B cell (primary cell): ENCODE measurements at regions not wholly inside any gene's neighbourhood (a gene's known extent, or its start where the extent isn't known, plus 50 kb on each side); places are given as distances from the start of the nearest gene placed in this dataset.

Source experiments
- ATAC-seq: fragments of 200-7000 bp; cut with Tn5 transposase; one replicate; pipeline ENCODE4 v1.10.0; 2021; ENCODE audit warnings: low read depth, mild to moderate bottlenecking, moderate number of reproducible peaks, moderate library complexity
- CTCF ChIA-PET: fragments of 350-600 bp; sonication (Branson Sonifier 250); formaldehyde crosslinking; loops from one replicate; lab custom pipeline; 2021; ENCODE audit warnings: antibody characterized with exemption, inconsistent platforms; lab: Charles Lee
- POLR2A ChIA-PET: fragments of 350-600 bp; sonication (Branson Sonifier 250); formaldehyde crosslinking; loops from one replicate; lab custom pipeline; 2021; ENCODE audit warnings: antibody characterized with exemption; lab: Charles Lee
- DNase-seq: peaks from one replicate; pipeline ENCODE4 v3.0.0; 2013
- H2AFZ ChIP-seq: 2 replicates; pipeline ENCODE4 v1.6.1; 2012; ENCODE audit warnings: mild to moderate bottlenecking, low read depth, low read length; ENCODE audit not compliant: insufficient read depth, poor library complexity, severe bottlenecking
- H3K27ac ChIP-seq, 2 donors: 1 replicate in 1 of 2; 2 replicates in 1 of 2; pipeline ENCODE4 v1.5.1; 2012 to 2013; ENCODE audit warnings: low read length in 2 of 2, mild to moderate bottlenecking in 2 of 2, moderate library complexity in 1 of 2
- H3K27me3 ChIP-seq, 4 experiments: fragments of 200-600 bp in 1 of 4; sonication (generic) in 1 of 4; replicated peaks in 1 of 4; 1 replicate in 2 of 4; 2 replicates in 2 of 4; pipeline versions ENCODE4 v1.6.1 to v1.7.0; 2013 to 2016; ENCODE audit warnings: low read length in 3 of 4, mild to moderate bottlenecking in 2 of 4, mixed read lengths in 1 of 4, moderate library complexity in 1 of 4; ENCODE audit not compliant: insufficient read depth in 4 of 4, control insufficient read depth in 3 of 4; ENCODE audit errors: control extremely low read depth in 1 of 4
- H3K36me3 ChIP-seq, 2 experiments: replicated peaks in 1 of 2; 1 replicate in 1 of 2; 2 replicates in 1 of 2; pipeline versions ENCODE4 v1.6.1 to v1.7.1; 2013; ENCODE audit warnings: low read length in 1 of 2; ENCODE audit not compliant: insufficient read depth in 2 of 2, control insufficient read depth in 1 of 2; ENCODE audit errors: control extremely low read depth in 1 of 2, extremely low read depth in 1 of 2
- H3K4me1 ChIP-seq, 2 donors: fragments of 200-600 bp in 1 of 2; sonication (generic) in 1 of 2; 1 replicate in 1 of 2; 2 replicates in 1 of 2; pipeline versions ENCODE4 v1.5.1 to v1.6.1; 2013 to 2017; ENCODE audit warnings: low read length in 2 of 2; ENCODE audit not compliant: control insufficient read depth in 2 of 2, insufficient read depth in 2 of 2
- H3K4me2 ChIP-seq: replicated peaks from 2 replicates; pipeline ENCODE3; 2012; ENCODE audit warnings: mild to moderate bottlenecking, low read depth, low read length; ENCODE audit not compliant: poor library complexity, severe bottlenecking
- H3K4me3 ChIP-seq, 5 experiments: fragments of 200-600 bp in 1 of 5; sonication (generic) in 1 of 5; 1 replicate in 3 of 5; 2 replicates in 2 of 5; pipeline versions ENCODE4 v1.5.1 to v1.7.0; 2011 to 2016; ENCODE audit warnings: low read length in 4 of 5, mild to moderate bottlenecking in 4 of 5, low read depth in 2 of 5, control low read depth in 1 of 5, moderate library complexity in 1 of 5; ENCODE audit not compliant: insufficient read depth in 1 of 5; ENCODE audit errors: control extremely low read depth in 1 of 5, extremely low read depth in 1 of 5
- H3K79me2 ChIP-seq: fragments of 200-600 bp; sonication (generic); one replicate; pipeline ENCODE4 v1.6.0; 2016; ENCODE audit warnings: low read length; ENCODE audit not compliant: control insufficient read depth, insufficient read depth
- H3K9ac ChIP-seq: fragments of 200-600 bp; sonication (generic); 2 replicates; pipeline ENCODE4 v1.6.1; 2017; ENCODE audit warnings: mild to moderate bottlenecking, low read length, moderate library complexity
- H3K9me3 ChIP-seq, 3 donors: one replicate each; pipeline versions ENCODE4 v1.6.1 to v1.7.1; 2013; ENCODE audit warnings: low read length in 2 of 3; ENCODE audit not compliant: control insufficient read depth in 2 of 3, insufficient read depth in 1 of 3; ENCODE audit errors: control extremely low read depth in 1 of 3
- H4K20me1 ChIP-seq: 2 replicates; pipeline ENCODE4 v1.6.0; 2012; ENCODE audit warnings: mild to moderate bottlenecking, low read length; ENCODE audit not compliant: insufficient read depth, control insufficient read depth, poor library complexity, severe bottlenecking
- H3K27ac Mint-ChIP-seq: one replicate; pipeline ENCODE4 v1.8.0; 2021; ENCODE audit warnings: mixed read lengths
- H3K27me3 Mint-ChIP-seq: one replicate; pipeline ENCODE4 v1.8.0; 2021; ENCODE audit warnings: mixed read lengths
- H3K4me1 Mint-ChIP-seq: one replicate; pipeline ENCODE4 v1.8.0; 2021; ENCODE audit warnings: mixed read lengths
- H3K4me3 Mint-ChIP-seq: one replicate; pipeline ENCODE4 v1.8.0; 2021; ENCODE audit warnings: mixed read lengths
- H3K9me3 Mint-ChIP-seq: one replicate; pipeline ENCODE4 v1.8.0; 2022; ENCODE audit warnings: mixed read lengths; ENCODE audit not compliant: insufficient read depth
- CTCF ChIP-seq: fragments of 200-600 bp; IDR thresholded peaks from one replicate; pipeline ENCODE4 v1.8.0; 2022; ENCODE audit warnings: antibody characterized with exemption, mild to moderate bottlenecking
- EZH2 ChIP-seq: IDR thresholded peaks from 2 replicates; pipeline ENCODE4 v1.6.1; 2012; ENCODE audit warnings: borderline replicate concordance, low read depth, mild to moderate bottlenecking, moderate library complexity, low read length; ENCODE audit not compliant: insufficient read depth, poor library complexity, severe bottlenecking
- WGBS: methylation state at CpG from one replicate; pipeline ENCODE4 v1.1.5; 2013; ENCODE audit warnings: missing lambda C conversion rate; ENCODE audit not compliant: insufficient coverage; 5-methylcytosine and 5-hydroxymethylcytosine counted together
- intact Hi-C: fragments of 100-400 bp; cut with micrococcal nuclease; formaldehyde crosslinking; loops from one replicate; pipeline ENCODE4 v1.10.0; 2022

GRCh38 chr16:73887911-73888310 lies 408.7 kb upstream of the PSMD7 start:
- H4K20me1 ChIP-seq = no peaks in the 10 kb centered on the region
- DNase-seq = no peak
- ChIA-PET POLR2A (no interaction called here), CTCF (no interaction called here)
- 11% methylated on average over 3 of the region's 8 CpGs for WGBS
- Mint-ChIP-seq H3K4me3 (no peak overlapping the region), H3K9me3 (no peaks in the 10 kb centered on the region), H3K4me1 (peaks cover 9% of the 10 kb centered on the region), H3K27me3 (peaks cover 56% of the 10 kb centered on the region), H3K27ac (no peak overlapping the region)
- H3K27me3 ChIP-seq = peaks cover 0 to 22% (median 11%) of the 10 kb centered on the region in 4 experiments
- no peak overlapping the region for H3K9ac ChIP-seq
- no peaks in the 10 kb centered on the region for H3K79me2 ChIP-seq
- H3K27ac ChIP-seq = no peak overlapping the region
- no peak overlapping the region for H3K4me2 ChIP-seq
- ATAC-seq = no peak
- H2AFZ ChIP-seq = no peak overlapping the region
- no peaks in the 10 kb centered on the region for H3K9me3 ChIP-seq
- TF ChIP-seq CTCF (no peak), EZH2 (no peak)
- no peak overlapping the region for H3K4me3 ChIP-seq
- H3K36me3 ChIP-seq = no peaks in the 10 kb centered on the region
- intact Hi-C loops = no loop called here
- peaks cover 0 to 5% of the 10 kb centered on the region in 2 donors for H3K4me1 ChIP-seq

- Histone ChIP-seq H2AFZ (no peak overlapping the region), H3K27ac (no peak overlapping the region), H3K4me3 (no peak overlapping the region), H3K9ac (no peak overlapping the region), H3K9me3 (no peaks in the 10 kb centered on the region), H3K79me2 (no peaks in the 10 kb centered on the region), H3K36me3 (no peaks in the 10 kb centered on the region), H3K27me3 (peaks cover 0 to 19% (median 7%) of the 10 kb centered on the region in 4 experiments), H3K4me1 (peaks cover 0 to 5% of the 10 kb centered on the region in 2 donors), H3K4me2 (no peak overlapping the region), H4K20me1 (no peaks in the 10 kb centered on the region)
- DNase-seq (no peak), ATAC-seq (no peak)
- Mint-ChIP-seq H3K27me3 (peaks cover 47% of the 10 kb centered on the region), H3K27ac (no peak overlapping the region), H3K9me3 (no peaks in the 10 kb centered on the region), H3K4me3 (no peak overlapping the region), H3K4me1 (peaks cover 9% of the 10 kb centered on the region)
- ChIA-PET POLR2A (no interaction called here), CTCF (no interaction called here)
- intact Hi-C loops = no loop called here
- 100% methylated on average over 4 of the region's 10 CpGs for WGBS
- no peak for TF ChIP-seq CTCF
- TF ChIP-seq EZH2 = no peak
These were observed 410.2 kb upstream of the PSMD7 start for GRCh38 chr16:73886426-73886825.
